ENCODE measurements at regions not wholly inside any gene's neighbourhood (a gene's known extent, or its start where the extent isn't known, plus 50 kb on each side); places are given as distances from the start of the nearest gene placed in this dataset.
"Not testable (repeated sequence)": the region's sequence is repeated elsewhere in the genome, so short reads cannot be mapped to it uniquely, and the experiment has no call there.

DNA sequence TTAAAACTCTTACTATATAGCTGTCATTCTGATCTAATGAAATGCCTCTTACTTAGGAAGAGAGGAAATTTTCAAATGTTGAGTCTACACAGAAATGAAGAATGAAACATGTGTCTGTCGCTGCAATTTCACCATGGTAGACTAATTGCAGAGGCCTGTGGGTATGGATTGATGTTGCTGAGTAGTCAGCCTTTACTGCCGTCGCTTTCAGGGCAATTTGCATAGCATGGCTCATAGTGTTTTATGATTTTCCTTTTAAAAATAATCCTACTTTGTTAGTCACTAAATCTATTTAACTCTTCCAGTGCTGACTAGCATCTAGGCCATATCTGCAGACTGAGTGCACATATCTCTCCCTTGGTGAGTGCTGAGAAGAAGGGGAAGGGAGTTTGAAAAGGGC is 819.2 kb downstream of the SATB2 start:
- DNase-seq (ENCODE audit: low read depth): no peak

- no peak for DNase-seq (ENCODE audit: low read depth)
These were observed 826.0 kb downstream of the PLCL1 start for GRCh38 chr2:198630384-198630783.

DNA sequence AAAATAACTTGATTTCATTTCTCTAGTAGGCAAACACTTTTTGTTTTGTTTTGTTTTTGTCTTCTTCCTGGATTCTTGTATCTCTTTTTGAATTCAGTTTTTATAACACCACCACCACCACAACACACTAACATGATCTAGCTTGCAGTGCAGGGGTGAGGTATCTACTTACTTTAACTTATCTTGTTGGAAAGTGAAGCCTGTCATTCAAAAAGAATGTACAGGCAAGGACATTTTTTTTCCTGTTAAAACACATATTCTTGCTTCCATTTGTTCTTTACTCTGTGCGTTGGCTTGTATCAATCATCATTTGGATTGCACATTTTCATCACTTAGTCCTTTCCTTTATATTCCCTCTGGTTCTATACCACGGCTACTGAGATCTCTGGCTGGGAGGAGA is 824.2 kb downstream of the PLCL1 start:
- no peak for DNase-seq (ENCODE audit: low read depth)

GRCh38 chr2:198622986-198623730 is 818.8 kb downstream of the PLCL1 start:
- no peak for DNase-seq (ENCODE audit: low read depth)

DNA sequence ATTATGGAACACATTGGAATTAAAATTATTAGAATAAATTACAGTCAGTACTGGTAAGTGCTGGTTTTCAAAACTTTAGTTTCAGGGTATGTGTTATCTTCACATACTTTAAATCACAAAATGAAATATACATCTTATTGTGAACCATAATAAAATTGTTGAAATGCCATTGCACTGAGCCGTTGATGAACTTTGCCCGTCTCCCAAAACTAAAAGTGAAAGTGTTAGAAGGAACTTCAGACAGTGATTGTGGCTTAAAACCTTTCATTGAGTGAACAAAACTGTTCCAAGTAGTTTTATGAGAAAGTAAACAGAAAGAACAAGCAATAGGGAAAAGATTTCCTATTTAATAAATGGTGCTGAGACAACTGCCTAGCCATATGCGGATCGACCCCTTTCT is 811.6 kb downstream of the PLCL1 start:
- DNase-seq (ENCODE audit: low read depth): peak; percentile 61

DNA sequence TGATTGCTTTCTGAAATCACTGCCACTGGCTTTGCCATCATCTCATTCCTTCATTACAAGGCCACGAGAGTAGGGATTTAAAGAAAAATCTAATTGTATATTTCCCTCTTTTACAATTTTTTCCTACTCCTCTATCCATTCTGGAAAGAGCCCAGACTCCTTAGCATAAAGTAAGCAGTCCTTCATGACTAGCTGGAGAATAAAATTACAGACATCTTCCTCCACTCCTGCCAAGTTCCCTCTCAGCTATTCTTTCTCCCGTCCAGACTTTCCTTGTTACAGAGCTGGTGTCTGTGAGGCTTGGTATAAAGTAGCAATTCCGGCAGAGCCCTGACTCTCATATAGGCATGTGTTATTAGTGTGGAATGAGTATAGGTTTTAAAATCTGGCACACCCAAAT is 806.8 kb downstream of the PLCL1 start:
- DNase-seq (ENCODE audit: low read depth): no peak

DNA sequence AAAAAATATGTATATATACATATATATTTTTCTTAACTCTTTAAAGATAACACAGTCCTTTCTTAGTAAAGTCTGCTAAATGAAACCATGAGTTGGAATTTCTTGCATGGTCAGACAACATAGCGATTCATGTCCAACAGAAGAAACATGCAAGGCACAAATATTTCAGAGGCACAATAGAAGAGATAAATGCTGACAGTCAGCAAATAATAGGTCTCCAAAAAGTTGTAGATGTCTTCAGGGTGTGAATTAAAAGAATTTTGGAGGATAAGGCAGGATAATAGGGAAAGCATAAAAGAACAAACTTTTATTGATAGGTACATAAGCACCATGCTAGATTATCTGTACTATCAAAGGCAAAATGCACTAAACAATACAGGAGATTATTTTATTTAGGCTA is 800.2 kb downstream of the PLCL1 start:
- no peak for DNase-seq (ENCODE audit: low read depth)

GRCh38 chr2:198602986-198603385 is 798.6 kb downstream of the PLCL1 start:
- DNase-seq (ENCODE audit: low read depth): not testable (repeated sequence)

- DNase-seq (ENCODE audit: low read depth): no peak
These were observed 793.3 kb downstream of the PLCL1 start for GRCh38 chr2:198597648-198598047.

- no peak for DNase-seq (ENCODE audit: low read depth)
These were observed 792.6 kb downstream of the PLCL1 start for GRCh38 chr2:198596985-198597384.

DNA sequence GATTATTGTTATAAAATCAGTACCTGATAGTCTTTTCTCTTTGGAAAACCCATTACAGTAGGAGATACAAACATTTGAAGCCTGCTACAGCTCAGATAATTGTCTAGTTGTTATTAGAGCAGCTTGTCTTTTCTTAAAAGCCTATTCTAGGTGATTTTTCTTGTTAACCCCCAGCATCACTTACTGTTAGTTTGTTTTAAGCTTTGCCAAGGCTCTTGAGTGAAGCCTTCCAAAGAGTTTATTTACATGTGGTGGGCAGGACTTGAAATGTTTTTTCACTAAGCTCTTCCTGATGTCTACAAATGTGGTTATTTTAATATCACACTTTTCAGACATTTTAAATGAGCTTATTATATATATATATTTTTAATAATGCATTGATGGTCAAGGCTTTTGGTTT is 791.3 kb downstream of the PLCL1 start:
- no peak for DNase-seq (ENCODE audit: low read depth)

- DNase-seq (ENCODE audit: low read depth): no peak
These were observed 787.2 kb downstream of the PLCL1 start for GRCh38 chr2:198591586-198591985.

DNA sequence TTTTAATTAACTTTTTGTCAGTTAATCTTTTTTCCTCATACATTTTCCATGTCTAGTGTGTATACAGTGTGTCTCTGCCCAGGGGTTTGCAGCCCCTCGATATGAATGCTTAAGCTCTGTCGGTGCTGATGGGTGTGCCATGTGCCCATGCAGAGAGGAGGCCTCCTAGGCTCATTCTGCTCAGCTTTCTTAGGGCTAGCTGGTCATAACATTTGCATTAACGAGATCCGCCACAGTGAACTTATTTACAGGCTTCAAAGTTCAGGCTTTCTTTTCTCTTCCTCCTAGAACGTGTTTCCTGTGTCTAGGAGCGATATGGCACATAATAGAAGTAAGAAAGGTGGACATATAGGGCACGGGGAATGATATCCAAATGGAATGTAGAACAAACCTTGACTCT is 783.3 kb downstream of the PLCL1 start:
- no peak for DNase-seq (ENCODE audit: low read depth)

DNA sequence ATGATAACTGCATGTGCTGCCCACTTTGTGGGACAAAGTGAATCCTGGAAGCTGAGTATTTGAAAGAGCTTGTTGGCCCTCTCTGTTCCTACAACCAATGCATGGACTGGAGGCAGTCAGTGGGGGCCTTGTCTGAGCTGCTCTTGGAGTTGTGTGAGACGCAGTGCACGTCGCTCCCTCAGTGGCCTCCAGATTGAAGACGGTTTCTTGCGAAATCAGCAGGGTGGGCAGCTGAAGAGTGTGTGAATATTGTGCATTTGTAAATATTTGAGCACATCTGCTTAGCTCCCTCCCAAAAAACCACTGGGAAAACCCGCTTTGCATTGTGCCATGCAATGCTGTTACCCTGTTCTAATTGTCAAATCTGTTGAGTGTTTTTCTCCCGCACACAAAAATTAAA is 782.8 kb downstream of the PLCL1 start:
- DNase-seq (ENCODE audit: low read depth): no peak

DNA sequence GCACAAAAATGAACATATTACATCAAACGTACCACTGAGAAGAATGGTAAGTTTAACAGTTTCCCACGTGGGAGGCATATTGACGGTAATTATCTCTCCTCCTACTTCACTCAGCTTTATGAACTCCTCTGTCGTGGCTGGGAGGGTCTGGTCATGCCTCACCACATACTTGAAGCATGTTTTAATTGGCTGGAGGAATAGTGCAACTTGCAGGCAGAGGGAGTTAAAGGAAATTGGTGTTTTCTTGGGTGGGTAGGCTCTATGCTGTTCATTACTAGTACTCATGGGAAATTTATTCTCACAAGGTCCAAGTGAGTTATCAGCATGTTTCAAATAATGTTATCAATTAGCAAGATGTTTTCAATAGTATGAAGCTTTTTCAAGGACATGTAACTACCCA is 767.0 kb downstream of the PLCL1 start:
- no peak for DNase-seq (ENCODE audit: low read depth)

- DNase-seq (ENCODE audit: low read depth): no peak
These were observed 753.8 kb downstream of the PLCL1 start for GRCh38 chr2:198558176-198558575.

- DNase-seq (ENCODE audit: low read depth): no peak
These were observed 741.7 kb downstream of the PLCL1 start for GRCh38 chr2:198546122-198546521.

DNA sequence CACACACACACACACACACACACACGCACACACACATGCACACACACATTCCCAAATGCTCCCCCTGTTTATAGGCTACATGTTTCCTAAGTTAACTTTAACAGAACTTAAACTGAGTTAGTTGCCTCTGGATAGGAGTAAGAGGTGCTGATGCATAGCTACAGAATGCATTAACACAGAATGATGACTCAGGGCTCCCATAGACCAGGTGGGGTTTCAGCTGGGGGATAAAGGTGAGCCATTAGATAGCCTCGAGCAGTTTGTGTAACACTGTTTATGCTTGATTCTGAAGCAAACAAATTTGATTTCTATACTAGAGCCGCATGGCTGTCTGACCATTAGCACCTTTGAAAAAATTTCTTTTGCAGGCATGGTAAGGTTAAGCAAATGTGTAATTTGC is 741.0 kb downstream of the PLCL1 start:
- peak; percentile 67 for DNase-seq (ENCODE audit: low read depth)

DNA sequence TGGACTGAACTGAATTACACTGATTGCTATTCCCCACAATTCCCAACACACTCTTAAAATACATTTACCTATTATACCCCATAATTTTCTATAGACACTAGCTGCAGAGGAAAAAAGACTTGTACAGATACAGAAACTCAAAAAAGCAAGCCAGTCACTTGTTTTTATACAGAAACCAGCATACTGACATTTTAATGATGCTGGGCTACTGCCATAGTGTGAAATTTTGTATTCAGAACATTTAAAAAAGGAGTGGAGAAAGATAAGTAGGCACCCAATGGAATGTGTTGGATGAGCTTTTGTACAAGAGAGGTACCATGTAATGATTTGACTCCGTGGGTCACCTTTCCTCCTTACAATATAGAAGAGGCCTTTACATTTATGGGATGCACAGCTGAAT is 740.1 kb downstream of the PLCL1 start:
- DNase-seq (ENCODE audit: low read depth): no peak

- DNase-seq (ENCODE audit: low read depth): no peak
These were observed 730.4 kb downstream of the PLCL1 start for GRCh38 chr2:198534756-198535155.

- DNase-seq (ENCODE audit: low read depth): no peak
These were observed 721.0 kb downstream of the PLCL1 start for GRCh38 chr2:198525211-198525969.

GRCh38 chr2:198523710-198524109 is 719.3 kb downstream of the PLCL1 start:
- no peak for DNase-seq (ENCODE audit: low read depth)

DNA sequence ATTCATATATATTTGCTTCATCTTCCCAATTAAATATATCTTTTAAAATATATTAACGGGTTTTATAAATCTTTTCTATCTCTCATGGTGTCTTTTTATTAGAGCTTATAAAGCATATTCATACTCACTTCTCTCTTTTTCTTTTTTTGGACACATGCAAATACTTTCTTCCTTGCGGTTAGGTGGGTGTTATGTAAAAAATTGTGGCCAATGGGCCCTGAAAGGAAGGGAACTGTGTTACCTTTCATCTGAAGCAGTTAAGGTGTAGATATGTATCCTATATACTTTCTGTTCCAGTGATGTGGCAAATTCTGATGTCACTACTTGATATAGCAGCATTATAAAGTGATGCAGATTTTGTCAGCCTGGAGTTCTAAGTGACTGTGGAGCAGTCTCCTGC is 714.5 kb downstream of the PLCL1 start:
- no peak for DNase-seq (ENCODE audit: low read depth)

- no peak for DNase-seq (ENCODE audit: low read depth)
These were observed 713.6 kb downstream of the PLCL1 start for GRCh38 chr2:198517976-198518375.
